GM12878 (cell line): ENCODE measurements at regions not wholly inside any gene's neighbourhood (a gene's known extent, or its start where the extent isn't known, plus 50 kb on each side); places are given as distances from the start of the nearest gene placed in this dataset.

Experiments
- ATAC-seq: fragments of 200-7000 bp; cut with Tn5 transposase; 3 replicates; pipeline ENCODE4 v1.9.1; 2020; ENCODE audit warnings: mild to moderate bottlenecking, moderate library complexity
- BruUV-seq: library from RNA; stranded (reverse); fragments of 400-500 nt; replicated peaks from 2 replicates; lab custom pipeline; 2021; lab: Mats Ljungman, UMichigan
- CTCF ChIA-PET: fragments of 300-600 bp; sonication (Branson Sonifier 250); formaldehyde crosslinking; extraction: SDS; loops from one replicate; lab custom pipeline; 2021; ENCODE audit warnings: inconsistent platforms; lab: Yijun Ruan, JAX
- POLR2A ChIA-PET: fragments of 350-600 bp; formaldehyde crosslinking; extraction: SDS; loops from one replicate; lab custom pipeline; 2021; ENCODE audit warnings: inconsistent platforms; lab: Charles Lee
- RAD21 ChIA-PET: fragments of 300-600 bp; sonication (Branson Sonifier 250); formaldehyde crosslinking; loops from one replicate; lab custom pipeline; 2023; ENCODE audit warnings: antibody characterized with exemption; ENCODE audit not compliant: unreplicated experiment; lab: Charles Lee
- SMC1A ChIA-PET: fragments of 300-600 bp; sonication (Branson Sonifier 250); formaldehyde crosslinking; loops from one replicate; lab custom pipeline; 2023; ENCODE audit not compliant: unreplicated experiment, uncharacterized antibody; lab: Charles Lee
- DNase-seq: peaks from one replicate; pipeline ENCODE4 v3.0.0-alpha.2; 2011; ENCODE audit warnings: low read depth, low spot score
- FAIRE-seq: peaks from 3 replicates; lab custom pipeline; 2011; peaks lifted over from hg19 to GRCh38; lab: Jason Lieb, UNC
- H2AFZ ChIP-seq: 2 replicates; pipeline ENCODE4 v1.6.0; 2011; ENCODE audit warnings: low read depth, low read length, control low read depth; ENCODE audit not compliant: control insufficient read depth
- H3K27ac ChIP-seq: 2 replicates; pipeline ENCODE4 v1.5.1; 2011; ENCODE audit warnings: control low read depth; ENCODE audit not compliant: control insufficient read depth, insufficient read depth
- H3K27me3 ChIP-seq, 2 experiments: replicated peaks in 1 of 2; 2 replicates each; pipeline versions ENCODE4 v1.6.0 to v1.6.1; 2011; ENCODE audit warnings: low read length in 1 of 2; ENCODE audit not compliant: control insufficient read depth in 2 of 2, insufficient read depth in 2 of 2
- H3K36me3 ChIP-seq, 2 experiments: 2 replicates each; pipeline ENCODE4 v1.5.1; 2011; ENCODE audit warnings: low read length in 1 of 2; ENCODE audit not compliant: control insufficient read depth in 2 of 2, insufficient read depth in 2 of 2
- H3K4me1 ChIP-seq: 2 replicates; pipeline ENCODE4 v1.6.1; 2011; ENCODE audit warnings: mild to moderate bottlenecking, low read length, moderate library complexity, mixed read lengths; ENCODE audit not compliant: control insufficient read depth, insufficient read depth
- H3K4me2 ChIP-seq: 2 replicates; pipeline ENCODE4 v1.6.0; 2011; ENCODE audit warnings: control low read depth; ENCODE audit not compliant: control insufficient read depth, insufficient read depth
- H3K4me3 ChIP-seq: fragments of 200-600 bp; sonication (generic); 2 replicates; pipeline ENCODE4 v1.5.1; 2016
- H3K79me2 ChIP-seq: 2 replicates; pipeline ENCODE4 v1.6.0; 2011; ENCODE audit warnings: low read length; ENCODE audit not compliant: control insufficient read depth, insufficient read depth
- H3K9ac ChIP-seq: 2 replicates; pipeline ENCODE4 v1.8.0; 2011; ENCODE audit warnings: low read length, control low read depth, mixed read lengths; ENCODE audit not compliant: control insufficient read depth, insufficient read depth
- H3K9me3 ChIP-seq: replicated peaks from 3 replicates; pipeline ENCODE4 v1.5.1; 2011; ENCODE audit warnings: mild to moderate bottlenecking, low read length; ENCODE audit not compliant: control insufficient read depth, insufficient read depth
- H4K20me1 ChIP-seq: 2 replicates; pipeline ENCODE4 v1.6.0; 2011; ENCODE audit not compliant: control insufficient read depth, insufficient read depth
- BRCA1 ChIP-seq: IDR thresholded peaks from 2 replicates; pipeline ENCODE4 v1.6.1; 2011; ENCODE audit warnings: low read depth, low read length, improper control_type of control experiment
- CHD2 ChIP-seq: IDR thresholded peaks from 2 replicates; pipeline ENCODE4 v1.6.1; 2011; ENCODE audit warnings: low read depth, low read length, improper control_type of control experiment, borderline replicate concordance
- EED ChIP-seq: sonication (generic); IDR thresholded peaks from 2 replicates; pipeline ENCODE4 v1.6.1; 2016; ENCODE audit warnings: antibody characterized with exemption, low read depth
- HDAC6 ChIP-seq: fragments of 200-600 bp; sonication (generic); IDR thresholded peaks from one replicate; pipeline ENCODE4 v1.8.0; 2017; ENCODE audit warnings: antibody characterized with exemption; ENCODE audit not compliant: unreplicated experiment
- KDM1A ChIP-seq: fragments of 200-600 bp; sonication (generic); IDR thresholded peaks from 2 replicates; pipeline ENCODE4 v1.6.1; 2016; ENCODE audit warnings: borderline replicate concordance
- NR2C2 ChIP-seq: IDR thresholded peaks from 2 replicates; pipeline ENCODE4 v1.6.1; 2011; ENCODE audit warnings: borderline replicate concordance, low read depth; ENCODE audit not compliant: control insufficient read depth, insufficient read length
- WGBS: methylation state at CpG from one replicate; pipeline ENCODE4 v1.1.6; 2016; ENCODE audit warnings: low lambda C conversion rate; ENCODE audit not compliant: insufficient replicate concordance, insufficient coverage; ENCODE audit errors: missing lambda C conversion rate; 5-methylcytosine and 5-hydroxymethylcytosine counted together
- in situ Hi-C: fragments of 300-500 bp; cut with MboI; formaldehyde crosslinking; loops from 9 replicates; pipeline ENCODE4 v1.14.3; 2018; ENCODE audit warnings: mixed read lengths
- intact Hi-C: fragments of 100-400 bp; cut with micrococcal nuclease; formaldehyde crosslinking; loops from one replicate; pipeline ENCODE4 v1.14.2; 2022; ENCODE audit not compliant: unreplicated experiment

DNA sequence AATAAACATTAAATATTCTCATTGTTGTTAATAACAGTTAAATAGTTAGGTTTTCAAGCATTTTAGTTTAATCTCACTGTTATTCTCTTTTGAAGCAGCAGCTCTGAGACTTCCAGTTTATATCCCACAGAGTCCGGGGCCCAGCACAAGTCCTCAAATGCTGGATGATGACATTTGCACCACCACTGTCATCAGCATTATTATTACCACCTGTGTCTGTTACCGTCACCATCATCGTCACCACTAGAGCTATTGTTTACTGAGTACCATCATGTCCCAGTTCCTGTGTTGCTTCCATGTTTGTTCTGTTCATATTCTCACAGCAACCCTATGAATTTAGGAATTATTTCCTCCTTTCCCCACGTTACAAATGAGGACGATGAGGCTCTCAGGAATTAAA is 169.2 kb upstream of the NR3C1 start:
- SMC1A ChIA-PET = interaction anchor here (0.7 to 7.4 kb wide), 13 partner anchors 10 to 253 kb away, joined by 3 to 56 read pairs (median 3); no protein-coding TSS in a partner anchor
- H3K27me3 ChIP-seq = no peaks in the 10 kb centered on the region
- TF ChIP-seq HDAC6 = no peak
- no peak for TF ChIP-seq NR2C2
- TF ChIP-seq KDM1A = no peak
- TF ChIP-seq EED = no peak
- no peak for TF ChIP-seq BRCA1
- no peak for TF ChIP-seq CHD2
- TF ChIP-seq, all 136 proteins: peak for 0
- ChIA-PET CTCF (interaction anchor here (1.4 to 4.8 kb wide), 4 partner anchors 10 to 168 kb away, joined by 3 to 19 read pairs (median 11); no protein-coding TSS in a partner anchor), RAD21 (interaction anchor here (0.9 to 3.3 kb wide), 7 partner anchors 8 to 168 kb away, joined by 3 to 25 read pairs (median 9); no protein-coding TSS in a partner anchor), POLR2A (interaction anchor here (2.3 kb wide), 1 partner anchor 10 kb away, joined by 17 read pairs; no protein-coding TSS in a partner anchor)
- Histone ChIP-seq H4K20me1 (no peaks in the 10 kb centered on the region), H3K27ac (no peak overlapping the region), H3K4me2 (no peak overlapping the region), H3K79me2 (no peaks in the 10 kb centered on the region), H3K9me3 (no peaks in the 10 kb centered on the region; the same call in 2 of the 3 replicates), H3K9ac (no peak overlapping the region), H3K4me3 (no peak overlapping the region), H2AFZ (no peak overlapping the region), H3K36me3 (no peaks in the 10 kb centered on the region), H3K4me1 (peaks cover 6% of the 10 kb centered on the region)
- 60% methylated on average over 5 of the region's 5 CpGs for WGBS
- BruUV-seq = no TSS peak
- ATAC-seq = no peak
- no peak for DNase-seq
- no peak for FAIRE-seq
- intact Hi-C loops (no loop called here), in situ Hi-C loops (no loop called here)
